ENCODE measurements at regions not wholly inside any gene's neighbourhood (a gene's known extent, or its start where the extent isn't known, plus 50 kb on each side); places are given as distances from the start of the nearest gene placed in this dataset.
A peak's percentile ranks its signal among the peaks of the same experiment; 100 is the strongest.

- Histone ChIP-seq H3K27me3 (no peaks in the 10 kb centered on the region), H3K27ac (no peak overlapping the region), H3K36me3 (no peaks in the 10 kb centered on the region), H3K9me3 (no peaks in the 10 kb centered on the region), H3K4me1 (no peaks in the 10 kb centered on the region), H3K4me3 (no peak overlapping the region)
- intact Hi-C loops (cut with DNase I) = no loop called here
- no peak for ATAC-seq
- 87 to 88% methylated on average over 2 of the region's 2 CpGs for WGBS, 2 donors
- TF ChIP-seq CTCF (IDR thresholded peaks at IDR 0.05) = no peak
- no peak for DNase-seq
- FAIRE-seq = no peak
These were observed 414.6 kb upstream of the PRICKLE1 start for GRCh38 chr12:43004141-43004540.

GRCh38 chr12:42996869-42997431 is 407.4 kb upstream of the PRICKLE1 start:
- ATAC-seq (no peak), DNase-seq (no peak), FAIRE-seq (no peak)
- Histone ChIP-seq H3K36me3 (no peaks in the 10 kb centered on the region), H3K27me3 (no peaks in the 10 kb centered on the region), H3K27ac (no peak overlapping the region), H3K4me1 (no peaks in the 10 kb centered on the region), H3K9me3 (no peaks in the 10 kb centered on the region), H3K4me3 (no peak overlapping the region)
- TF ChIP-seq CTCF (IDR thresholded peaks at IDR 0.05) = no peak
- intact Hi-C loops (cut with DNase I) = no loop called here
- WGBS, 2 donors = 14 to 15% methylated on average over 2 of the region's 2 CpGs

- no peak overlapping the region for H3K4me3 ChIP-seq
- FAIRE-seq (no peak), DNase-seq (no peak), ATAC-seq (no peak)
- intact Hi-C loops (cut with DNase I) = no loop called here
- no peak for TF ChIP-seq CTCF (IDR thresholded peaks at IDR 0.05)
- H3K9me3 ChIP-seq = no peaks in the 10 kb centered on the region
- H3K4me1 ChIP-seq = no peaks in the 10 kb centered on the region
- no peaks in the 10 kb centered on the region for H3K27me3 ChIP-seq
- H3K27ac ChIP-seq = no peak overlapping the region
- 95 to 96% methylated on average over 2 of the region's 2 CpGs for WGBS, 2 donors
- H3K36me3 ChIP-seq = no peaks in the 10 kb centered on the region
These were observed 403.3 kb upstream of the PRICKLE1 start for GRCh38 chr12:42992826-42993225.

GRCh38 chr12:42990387-42990786 is 400.8 kb upstream of the PRICKLE1 start:
- Histone ChIP-seq H3K9me3 (no peaks in the 10 kb centered on the region), H3K4me1 (no peaks in the 10 kb centered on the region), H3K27ac (no peak overlapping the region), H3K27me3 (no peaks in the 10 kb centered on the region), H3K4me3 (no peak overlapping the region), H3K36me3 (no peaks in the 10 kb centered on the region)
- intact Hi-C loops (cut with DNase I) = no loop called here
- FAIRE-seq = no peak
- TF ChIP-seq CTCF (IDR thresholded peaks at IDR 0.05) = no peak
- DNase-seq = no peak
- no peak for ATAC-seq

GRCh38 chr12:42987216-42987650 is 397.7 kb upstream of the PRICKLE1 start:
- Histone ChIP-seq H3K27me3 (no peaks in the 10 kb centered on the region), H3K36me3 (no peaks in the 10 kb centered on the region), H3K9me3 (no peaks in the 10 kb centered on the region), H3K4me1 (no peaks in the 10 kb centered on the region), H3K4me3 (no peak overlapping the region), H3K27ac (no peak overlapping the region)
- whole genome bisulfite sequencing, 2 donors = 69 to 77% methylated on average over 9 of the region's 9 CpGs
- intact Hi-C loops (cut with DNase I) = no loop called here
- TF ChIP-seq CTCF (IDR thresholded peaks at IDR 0.05) = no peak
- FAIRE-seq = no peak
- DNase-seq = no peak
- ATAC-seq = peak in 2 of 4 donors; percentile 65 to 78
